ENCODE measurements at regions not wholly inside any gene's neighbourhood (a gene's known extent, or its start where the extent isn't known, plus 50 kb on each side); places are given as distances from the start of the nearest gene placed in this dataset.
A peak's percentile ranks its signal among the peaks of the same experiment; 100 is the strongest.

- no peak for DNase-seq (ENCODE audit: low read depth)
Observed at GRCh38 chr5:56622141-56622540, 193.2 kb upstream of the MAP3K1 start.

- DNase-seq (ENCODE audit: low read depth) = no peak
Observed at GRCh38 chr5:56620903-56621677, 194.3 kb upstream of the MAP3K1 start.

GRCh38 chr5:56617998-56618397 is 197.4 kb upstream of the MAP3K1 start:
- no peak for DNase-seq (ENCODE audit: low read depth)

GRCh38 chr5:56616454-56617160 is 198.7 kb upstream of the MAP3K1 start:
- DNase-seq (ENCODE audit: low read depth) = no peak

- no peak for DNase-seq (ENCODE audit: low read depth)
Observed at GRCh38 chr5:56615361-56616153, 199.8 kb upstream of the MAP3K1 start.

GRCh38 chr5:56612759-56613158 is 202.6 kb upstream of the MAP3K1 start:
- DNase-seq (ENCODE audit: low read depth) = no peak

- DNase-seq (ENCODE audit: low read depth) = no peak
Observed at GRCh38 chr5:56612353-56612752, 203.0 kb upstream of the MAP3K1 start.

- no peak for DNase-seq (ENCODE audit: low read depth)
Observed at GRCh38 chr5:56610093-56610698, 205.2 kb upstream of the MAP3K1 start.

- DNase-seq (ENCODE audit: low read depth) = no peak
Observed at GRCh38 chr5:56608217-56608925, 207.0 kb upstream of the MAP3K1 start.

GRCh38 chr5:56607551-56607950 is 207.8 kb upstream of the MAP3K1 start:
- no peak for DNase-seq (ENCODE audit: low read depth)

- no peak for DNase-seq (ENCODE audit: low read depth)
Observed at GRCh38 chr5:56607074-56607473, 208.3 kb upstream of the MAP3K1 start.

- DNase-seq (ENCODE audit: low read depth) = no peak
Observed at GRCh38 chr5:56606192-56606591, 209.2 kb upstream of the MAP3K1 start.

GRCh38 chr5:56605231-56605630 is 210.1 kb upstream of the MAP3K1 start:
- DNase-seq (ENCODE audit: low read depth) = no peak

GRCh38 chr5:56601641-56602071 is 213.7 kb upstream of the MAP3K1 start:
- no peak for DNase-seq (ENCODE audit: low read depth)

- no peak for DNase-seq (ENCODE audit: low read depth)
Observed at GRCh38 chr5:56598941-56599340, 216.4 kb upstream of the MAP3K1 start.

- DNase-seq (ENCODE audit: low read depth) = no peak
Observed at GRCh38 chr5:56596155-56596554, 219.2 kb upstream of the MAP3K1 start.

- DNase-seq (ENCODE audit: low read depth) = no peak
Observed at GRCh38 chr5:56595566-56595965, 219.8 kb upstream of the MAP3K1 start.

- DNase-seq (ENCODE audit: low read depth) = no peak
Observed at GRCh38 chr5:56594792-56595191, 220.6 kb upstream of the MAP3K1 start.

- no peak for DNase-seq (ENCODE audit: low read depth)
Observed at GRCh38 chr5:56591081-56591480, 224.3 kb upstream of the MAP3K1 start.

GRCh38 chr5:56589481-56589860 is 225.9 kb upstream of the MAP3K1 start:
- no peak for DNase-seq (ENCODE audit: low read depth)

- peak; percentile 26 for DNase-seq (ENCODE audit: low read depth)
Observed at GRCh38 chr5:56588636-56589480, 226.5 kb upstream of the MAP3K1 start.

Measured in activated T-cell treated with anti-CD3 and anti-CD28 coated beads for 1 hour (primary cell).